Activated CD4-positive, alpha-beta memory T cell treated with anti-CD3 and anti-CD28 coated beads for 36 hours (primary cell): ENCODE measurements at regions not wholly inside any gene's neighbourhood (a gene's known extent, or its start where the extent isn't known, plus 50 kb on each side); places are given as distances from the start of the nearest gene placed in this dataset.

Experiments
- CTCF ChIA-PET: fragments of 350-600 bp; sonication (Branson Sonifier 250); formaldehyde crosslinking; loops from one replicate; lab custom pipeline; 2021; ENCODE audit warnings: antibody characterized with exemption, inconsistent platforms; lab: Charles Lee
- POLR2A ChIA-PET: fragments of 350-600 bp; sonication (Branson Sonifier 250); formaldehyde crosslinking; loops from one replicate; lab custom pipeline; 2021; ENCODE audit warnings: antibody characterized with exemption; lab: Charles Lee
- DNase-seq: peaks from one replicate; pipeline ENCODE4 v3.0.0-alpha.2; 2020
- H3K27ac Mint-ChIP-seq: one replicate; pipeline ENCODE4 v1.8.0; 2021; ENCODE audit warnings: mixed read lengths
- H3K27me3 Mint-ChIP-seq: one replicate; pipeline ENCODE4 v1.8.0; 2021; ENCODE audit warnings: mixed read lengths
- H3K36me3 Mint-ChIP-seq: one replicate; pipeline ENCODE4 v1.8.0; 2021; ENCODE audit warnings: mixed read lengths
- H3K4me1 Mint-ChIP-seq: one replicate; pipeline ENCODE4 v1.8.0; 2021; ENCODE audit warnings: low read depth, mixed read lengths
- H3K4me3 Mint-ChIP-seq: one replicate; pipeline ENCODE4 v1.8.0; 2021; ENCODE audit warnings: mild to moderate bottlenecking, mixed read lengths
- H3K9me3 Mint-ChIP-seq: one replicate; pipeline ENCODE4 v1.8.0; 2021; ENCODE audit warnings: mixed read lengths
- intact Hi-C: fragments of 100-400 bp; cut with micrococcal nuclease; formaldehyde crosslinking; loops from one replicate; pipeline ENCODE4 v1.15.1; 2023

GRCh38 chr14:95034788-95035187 is 122.5 kb downstream of the DICER1 start:
- Mint-ChIP-seq H3K27me3 (peaks cover 5% of the 10 kb centered on the region), H3K9me3 (peaks cover 8% of the 10 kb centered on the region), H3K4me3 (no peak overlapping the region), H3K27ac (no peak overlapping the region), H3K36me3 (no peaks in the 10 kb centered on the region), H3K4me1 (no peaks in the 10 kb centered on the region)
- intact Hi-C loops = no loop called here
- ChIA-PET POLR2A (no interaction called here), CTCF (no interaction called here)
- no peak for DNase-seq

- Mint-ChIP-seq H3K36me3 (no peaks in the 10 kb centered on the region), H3K4me3 (no peak overlapping the region), H3K9me3 (peaks cover 12% of the 10 kb centered on the region), H3K27ac (no peak overlapping the region), H3K4me1 (no peaks in the 10 kb centered on the region), H3K27me3 (peaks cover 6% of the 10 kb centered on the region)
- DNase-seq = no peak
- ChIA-PET CTCF (no interaction called here), POLR2A (no interaction called here)
- intact Hi-C loops = no loop called here
Measured at GRCh38 chr14:95033682-95034632, 123.4 kb downstream of the DICER1 start.

DNA sequence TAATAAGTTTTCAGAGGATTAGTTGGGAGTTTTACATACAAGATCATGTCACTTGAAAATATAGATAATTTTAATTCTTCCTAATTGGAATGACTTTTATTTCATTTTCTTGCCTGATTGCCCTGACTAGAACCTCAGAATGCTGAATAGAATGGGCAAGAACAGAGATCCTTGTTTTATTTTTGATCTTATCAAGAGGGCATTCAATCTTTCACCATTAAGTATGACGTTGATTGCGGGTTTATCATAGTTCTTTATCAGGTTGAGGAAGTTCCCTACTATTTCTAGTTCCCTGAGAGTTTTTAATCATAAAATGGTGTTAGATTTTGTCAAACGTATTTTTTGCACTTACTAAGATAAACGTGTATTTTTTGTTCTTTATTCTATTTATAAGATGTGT is 124.3 kb downstream of the DICER1 start:
- H3K27ac Mint-ChIP-seq = no peak overlapping the region
- CTCF ChIA-PET = no interaction called here
- POLR2A ChIA-PET = no interaction called here
- no peak for DNase-seq
- H3K27me3 Mint-ChIP-seq = peaks cover 4% of the 10 kb centered on the region
- no peaks in the 10 kb centered on the region for H3K4me1 Mint-ChIP-seq
- H3K9me3 Mint-ChIP-seq = peaks cover 12% of the 10 kb centered on the region
- H3K36me3 Mint-ChIP-seq = no peaks in the 10 kb centered on the region
- intact Hi-C loops = no loop called here
- H3K4me3 Mint-ChIP-seq = no peak overlapping the region

DNA sequence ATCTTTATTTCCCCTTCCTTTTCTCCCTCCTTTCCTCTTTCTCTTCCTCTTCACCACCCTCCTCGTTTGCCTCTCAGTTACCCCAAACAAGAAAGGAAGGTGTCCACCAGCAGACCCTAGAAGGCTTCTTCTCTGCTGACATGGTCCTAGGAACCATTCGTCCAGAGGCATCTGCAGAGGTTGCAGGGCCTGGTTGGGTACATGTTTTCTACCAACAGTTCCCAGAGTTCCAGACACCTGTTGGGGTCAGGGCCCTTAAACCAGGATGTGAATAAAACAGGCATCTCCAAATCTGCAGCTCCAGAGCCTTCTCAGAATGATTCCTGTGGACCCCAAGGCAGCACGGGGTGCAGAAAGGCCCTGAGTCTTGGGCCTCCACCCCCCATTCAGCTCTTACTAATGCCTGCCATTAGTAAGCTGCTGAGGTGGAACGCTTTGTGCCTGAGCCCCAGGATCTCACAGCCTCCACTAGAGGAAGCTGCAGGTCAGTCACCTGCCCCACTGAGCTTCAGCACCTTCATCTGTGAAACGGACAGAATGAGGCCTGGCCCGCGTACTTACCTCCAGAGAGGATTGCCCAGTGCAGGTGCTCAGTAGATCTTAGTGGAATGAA is 130.4 kb downstream of the DICER1 start:
- no peak for DNase-seq
- intact Hi-C loops = no loop called here
- Mint-ChIP-seq H3K4me3 (no peak overlapping the region), H3K27me3 (peaks cover 11% of the 10 kb centered on the region), H3K9me3 (peaks cover 7% of the 10 kb centered on the region), H3K27ac (no peak overlapping the region), H3K4me1 (no peaks in the 10 kb centered on the region), H3K36me3 (no peaks in the 10 kb centered on the region)
- CTCF ChIA-PET = interaction anchor here (0.7 kb wide), 1 partner anchor 11 kb away, joined by 4 read pairs; no protein-coding TSS in a partner anchor
- POLR2A ChIA-PET = no interaction called here

DNA sequence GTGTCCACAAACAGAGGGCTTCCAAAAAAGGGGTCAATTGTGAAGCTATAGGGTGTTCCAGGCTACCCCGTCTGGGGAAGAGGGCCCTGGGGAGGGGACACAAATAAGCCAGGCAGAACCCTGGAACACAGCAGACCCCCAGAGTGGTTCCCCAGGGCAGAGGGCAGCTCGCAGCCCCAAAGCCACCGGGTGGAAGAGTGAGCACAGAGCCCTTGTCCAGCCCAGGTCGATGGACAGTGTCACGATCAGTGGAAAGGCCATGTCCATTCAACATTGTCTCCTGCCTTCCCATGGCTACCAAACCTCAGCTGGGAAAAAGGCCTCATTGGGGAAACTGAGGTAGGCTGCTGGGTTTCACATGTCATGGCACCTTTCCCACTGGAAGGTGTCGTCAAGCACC is 131.4 kb downstream of the DICER1 start:
- peaks cover 11% of the 10 kb centered on the region for H3K27me3 Mint-ChIP-seq
- ChIA-PET CTCF (no interaction called here), POLR2A (no interaction called here)
- intact Hi-C loops = no loop called here
- no peak overlapping the region for H3K4me3 Mint-ChIP-seq
- no peak overlapping the region for H3K27ac Mint-ChIP-seq
- DNase-seq = no peak
- peaks cover 8% of the 10 kb centered on the region for H3K9me3 Mint-ChIP-seq
- H3K36me3 Mint-ChIP-seq = no peaks in the 10 kb centered on the region
- no peaks in the 10 kb centered on the region for H3K4me1 Mint-ChIP-seq

DNA sequence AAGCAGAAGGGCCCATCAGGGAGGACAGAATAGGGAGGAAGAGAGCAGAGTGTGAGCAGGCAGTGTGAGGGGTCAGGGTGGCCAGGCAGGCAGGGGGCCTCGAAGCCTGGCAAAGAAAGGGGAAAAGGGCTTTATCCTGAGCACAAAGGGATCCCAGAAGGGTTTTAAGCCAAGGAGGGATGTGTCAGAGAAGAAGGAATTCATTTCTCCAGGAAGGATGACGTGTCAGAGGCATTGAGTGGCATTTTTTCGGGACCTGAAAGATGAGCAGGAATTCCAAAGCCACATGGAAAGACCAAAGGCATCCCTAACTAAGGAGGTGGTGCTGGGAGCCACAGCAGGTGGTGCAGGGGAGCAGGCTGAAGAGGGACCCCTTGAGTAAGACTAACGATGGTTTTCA is 132.1 kb downstream of the DICER1 start:
- Mint-ChIP-seq H3K36me3 (no peaks in the 10 kb centered on the region), H3K9me3 (peaks cover 8% of the 10 kb centered on the region), H3K27ac (no peak overlapping the region), H3K4me1 (peaks cover under 1% of the 10 kb centered on the region), H3K27me3 (peaks cover 11% of the 10 kb centered on the region), H3K4me3 (no peak overlapping the region)
- ChIA-PET POLR2A (no interaction called here), CTCF (no interaction called here)
- intact Hi-C loops = no loop called here
- no peak for DNase-seq

DNA sequence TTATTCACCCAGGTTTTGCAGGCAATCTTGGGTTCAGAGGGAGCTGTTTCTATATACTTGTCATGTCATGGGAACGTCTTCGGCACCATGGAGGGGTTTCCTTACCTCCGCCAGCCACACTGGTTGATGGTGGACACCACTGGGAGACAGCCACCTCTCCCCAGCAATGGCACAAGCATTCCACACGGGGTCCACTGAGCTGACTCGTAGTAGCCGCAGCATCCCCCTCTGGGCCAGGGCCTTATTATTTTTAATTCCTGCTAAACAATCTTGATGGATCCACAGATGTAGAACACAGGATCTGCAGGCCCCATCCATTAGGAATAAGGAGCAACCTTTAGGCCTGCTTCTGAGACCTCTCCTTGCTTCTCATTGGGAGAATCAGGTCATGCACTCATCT is 132.9 kb downstream of the DICER1 start:
- H3K4me3 Mint-ChIP-seq = no peak overlapping the region
- DNase-seq = no peak
- H3K27ac Mint-ChIP-seq = no peak overlapping the region
- peaks cover 2% of the 10 kb centered on the region for H3K4me1 Mint-ChIP-seq
- H3K36me3 Mint-ChIP-seq = no peaks in the 10 kb centered on the region
- POLR2A ChIA-PET = no interaction called here
- intact Hi-C loops = no loop called here
- peaks cover 6% of the 10 kb centered on the region for H3K9me3 Mint-ChIP-seq
- CTCF ChIA-PET = no interaction called here
- peaks cover 9% of the 10 kb centered on the region for H3K27me3 Mint-ChIP-seq

GRCh38 chr14:95023886-95024285 is 133.4 kb downstream of the DICER1 start:
- Mint-ChIP-seq H3K36me3 (no peaks in the 10 kb centered on the region), H3K4me1 (peaks cover 2% of the 10 kb centered on the region), H3K4me3 (no peak overlapping the region), H3K27ac (no peak overlapping the region), H3K9me3 (peaks cover 4% of the 10 kb centered on the region), H3K27me3 (peaks cover 8% of the 10 kb centered on the region)
- intact Hi-C loops = no loop called here
- no peak for DNase-seq
- ChIA-PET POLR2A (no interaction called here), CTCF (no interaction called here)

GRCh38 chr14:95023115-95023514 is 134.2 kb downstream of the DICER1 start:
- no peak overlapping the region for H3K27ac Mint-ChIP-seq
- CTCF ChIA-PET = no interaction called here
- no peak for DNase-seq
- no peak overlapping the region for H3K4me3 Mint-ChIP-seq
- H3K36me3 Mint-ChIP-seq = no peaks in the 10 kb centered on the region
- H3K9me3 Mint-ChIP-seq = peaks cover 4% of the 10 kb centered on the region
- peaks cover 7% of the 10 kb centered on the region for H3K27me3 Mint-ChIP-seq
- intact Hi-C loops = no loop called here
- H3K4me1 Mint-ChIP-seq = peaks cover 2% of the 10 kb centered on the region
- POLR2A ChIA-PET = no interaction called here

GRCh38 chr14:95021588-95021987 is 135.7 kb downstream of the DICER1 start:
- peaks cover 5% of the 10 kb centered on the region for H3K27me3 Mint-ChIP-seq
- H3K4me3 Mint-ChIP-seq = no peak overlapping the region
- intact Hi-C loops = no loop called here
- H3K27ac Mint-ChIP-seq = no peak overlapping the region
- peaks cover 4% of the 10 kb centered on the region for H3K9me3 Mint-ChIP-seq
- H3K4me1 Mint-ChIP-seq = peaks cover 2% of the 10 kb centered on the region
- CTCF ChIA-PET = no interaction called here
- POLR2A ChIA-PET = no interaction called here
- no peaks in the 10 kb centered on the region for H3K36me3 Mint-ChIP-seq
- DNase-seq = no peak

- ChIA-PET CTCF (no interaction called here), POLR2A (no interaction called here)
- H3K9me3 Mint-ChIP-seq = peaks cover 8% of the 10 kb centered on the region
- H3K27me3 Mint-ChIP-seq = no peaks in the 10 kb centered on the region
- intact Hi-C loops = no loop called here
- no peak overlapping the region for H3K27ac Mint-ChIP-seq
- H3K36me3 Mint-ChIP-seq = no peaks in the 10 kb centered on the region
- DNase-seq = no peak
- peaks cover 2% of the 10 kb centered on the region for H3K4me1 Mint-ChIP-seq
- H3K4me3 Mint-ChIP-seq = no peak overlapping the region
Measured at GRCh38 chr14:95018821-95019220, 138.5 kb downstream of the DICER1 start.

GRCh38 chr14:95015046-95015445 is 142.3 kb downstream of the DICER1 start:
- H3K4me1 Mint-ChIP-seq = peaks cover under 1% of the 10 kb centered on the region
- CTCF ChIA-PET = no interaction called here
- POLR2A ChIA-PET = no interaction called here
- H3K27me3 Mint-ChIP-seq = peaks cover 3% of the 10 kb centered on the region
- no peaks in the 10 kb centered on the region for H3K36me3 Mint-ChIP-seq
- H3K4me3 Mint-ChIP-seq = no peak overlapping the region
- H3K9me3 Mint-ChIP-seq = peaks cover 5% of the 10 kb centered on the region
- intact Hi-C loops = no loop called here
- no peak for DNase-seq
- H3K27ac Mint-ChIP-seq = no peak overlapping the region
